Tibial nerve (tissue), 4 donors: ENCODE measurements at regions not wholly inside any gene's neighbourhood (a gene's known extent, or its start where the extent isn't known, plus 50 kb on each side); places are given as distances from the start of the nearest gene placed in this dataset.

Experiments
- DNase-seq, 2 donors: peaks; one replicate each; pipeline ENCODE4 v3.0.0-alpha.2; 2019; ENCODE audit warnings: low spot score in 2 of 2
- H3K27ac ChIP-seq, 4 donors: fragments of 200-600 bp; sonication (generic) in 3 of 4; one replicate each; pipeline ENCODE4 v1.5.1; 2017 to 2019; ENCODE audit warnings: mild to moderate bottlenecking in 1 of 4
- H3K27me3 ChIP-seq, 2 donors: fragments of 200-600 bp; sonication (generic) in 1 of 2; one replicate each; pipeline versions ENCODE4 v1.5.1 to v1.6.0; 2017 to 2019
- H3K36me3 ChIP-seq, 3 donors: fragments of 200-600 bp; sonication (generic); one replicate each; pipeline ENCODE4 v1.5.1; 2018 to 2019
- H3K4me1 ChIP-seq, 4 donors: fragments of 200-600 bp; sonication (generic) in 3 of 4; one replicate each; pipeline ENCODE4 v1.5.1; 2017 to 2019
- H3K4me3 ChIP-seq, 4 donors: fragments of 200-600 bp; sonication (generic) in 3 of 4; one replicate each; pipeline ENCODE4 v1.5.1; 2017 to 2019; ENCODE audit warnings: mild to moderate bottlenecking in 1 of 4, moderate library complexity in 1 of 4
- H3K9me3 ChIP-seq, 4 donors: fragments of 200-600 bp; sonication (generic) in 3 of 4; one replicate each; pipeline ENCODE4 v1.5.1; 2017 to 2019
- EP300 ChIP-seq, 2 donors: sonication (generic); formaldehyde crosslinking; IDR thresholded peaks; one replicate each; pipeline ENCODE4 v1.6.1; 2017; ENCODE audit warnings: antibody characterized with exemption in 2 of 2, mild to moderate bottlenecking in 1 of 2
- POLR2A ChIP-seq, 2 donors: fragments of 450-650 bp; IDR thresholded peaks; one replicate each; pipeline ENCODE4 v1.6.1; 2017; ENCODE audit warnings: antibody characterized with exemption in 2 of 2, mild to moderate bottlenecking in 2 of 2, moderate library complexity in 2 of 2
- WGBS, 2 donors: methylation state at CpG; one replicate each; pipeline ENCODE4 v1.1.5; 2018; 5-methylcytosine and 5-hydroxymethylcytosine counted together
- TF ChIP-seq, protein P1 (sequence below), 5 experiments: fragments of 200-600 bp in 3 of 5; fragments of 450-650 bp in 2 of 5; sonication (generic) in 3 of 5; IDR thresholded peaks; one replicate each; pipeline ENCODE4 v1.5.1; 2016 to 2019; ENCODE audit warnings: antibody characterized with exemption in 5 of 5, mild to moderate bottlenecking in 3 of 5, moderate library complexity in 2 of 5

DNA sequence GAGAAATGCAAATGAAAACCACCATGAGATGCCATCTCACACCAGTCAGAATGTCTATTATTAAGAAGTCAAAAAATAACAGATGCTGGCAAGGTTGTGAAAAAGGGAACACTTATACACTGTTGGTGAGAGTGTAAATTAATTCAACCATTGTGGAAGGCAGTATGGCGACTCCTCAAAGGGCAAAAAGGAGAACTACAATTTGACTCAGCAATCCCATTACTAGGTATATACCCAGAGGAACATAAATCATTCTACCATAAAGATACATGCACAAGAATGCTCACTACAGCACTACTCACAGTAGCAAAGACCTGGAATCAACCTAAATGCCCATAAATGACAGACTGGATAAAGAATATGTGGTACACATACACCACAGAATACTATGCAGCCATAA lies 161.1 kb upstream of the PDGFD start:
- WGBS, 2 donors = 85 to 86% methylated on average over 1 of the region's 1 CpG
- Histone ChIP-seq H3K27me3 (no peaks in the 10 kb centered on the region), H3K4me1 (peaks cover 0 to 3% (median 0%) of the 10 kb centered on the region in 4 donors), H3K36me3 (no peaks in the 10 kb centered on the region), H3K9me3 (no peaks in the 10 kb centered on the region), H3K4me3 (no peak overlapping the region), H3K27ac (no peak overlapping the region)
- TF ChIP-seq, protein P1, sequence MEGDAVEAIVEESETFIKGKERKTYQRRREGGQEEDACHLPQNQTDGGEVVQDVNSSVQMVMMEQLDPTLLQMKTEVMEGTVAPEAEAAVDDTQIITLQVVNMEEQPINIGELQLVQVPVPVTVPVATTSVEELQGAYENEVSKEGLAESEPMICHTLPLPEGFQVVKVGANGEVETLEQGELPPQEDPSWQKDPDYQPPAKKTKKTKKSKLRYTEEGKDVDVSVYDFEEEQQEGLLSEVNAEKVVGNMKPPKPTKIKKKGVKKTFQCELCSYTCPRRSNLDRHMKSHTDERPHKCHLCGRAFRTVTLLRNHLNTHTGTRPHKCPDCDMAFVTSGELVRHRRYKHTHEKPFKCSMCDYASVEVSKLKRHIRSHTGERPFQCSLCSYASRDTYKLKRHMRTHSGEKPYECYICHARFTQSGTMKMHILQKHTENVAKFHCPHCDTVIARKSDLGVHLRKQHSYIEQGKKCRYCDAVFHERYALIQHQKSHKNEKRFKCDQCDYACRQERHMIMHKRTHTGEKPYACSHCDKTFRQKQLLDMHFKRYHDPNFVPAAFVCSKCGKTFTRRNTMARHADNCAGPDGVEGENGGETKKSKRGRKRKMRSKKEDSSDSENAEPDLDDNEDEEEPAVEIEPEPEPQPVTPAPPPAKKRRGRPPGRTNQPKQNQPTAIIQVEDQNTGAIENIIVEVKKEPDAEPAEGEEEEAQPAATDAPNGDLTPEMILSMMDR (IDR thresholded peaks at IDR 0.05) = no peak
- no peak for TF ChIP-seq EP300 (IDR thresholded peaks at IDR 0.05)
- no peak for DNase-seq

DNA sequence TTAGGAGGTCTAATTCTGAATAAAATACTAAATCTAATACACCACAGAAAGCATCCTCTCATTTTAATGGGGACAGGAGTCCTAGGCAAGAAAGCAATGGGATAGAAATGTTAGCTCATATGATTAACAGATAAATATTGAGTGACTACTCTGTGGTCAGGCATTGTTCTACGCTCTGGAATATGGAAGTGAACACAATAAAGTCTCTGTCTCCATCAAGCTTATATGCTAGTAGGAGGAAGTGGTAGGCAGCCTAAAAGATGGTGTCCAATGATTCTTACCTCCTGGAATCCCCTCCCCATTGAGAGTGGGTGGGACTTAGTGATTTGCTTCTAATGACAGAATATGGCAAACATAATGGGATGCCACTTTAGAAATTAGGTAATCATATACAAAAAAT lies 160.3 kb upstream of the PDGFD start:
- Histone ChIP-seq H3K27ac (no peak overlapping the region), H3K27me3 (no peaks in the 10 kb centered on the region), H3K4me3 (no peak overlapping the region), H3K9me3 (no peaks in the 10 kb centered on the region), H3K36me3 (no peaks in the 10 kb centered on the region), H3K4me1 (peaks cover 0 to 3% (median 0%) of the 10 kb centered on the region in 4 donors)
- 54 to 61% methylated on average over 1 of the region's 1 CpG for WGBS, 2 donors
- no peak for TF ChIP-seq EP300 (IDR thresholded peaks at IDR 0.05)
- TF ChIP-seq, protein P1 (IDR thresholded peaks at IDR 0.05) = no peak
- no peak for TF ChIP-seq POLR2A (IDR thresholded peaks at IDR 0.05)
- DNase-seq = no peak

DNA sequence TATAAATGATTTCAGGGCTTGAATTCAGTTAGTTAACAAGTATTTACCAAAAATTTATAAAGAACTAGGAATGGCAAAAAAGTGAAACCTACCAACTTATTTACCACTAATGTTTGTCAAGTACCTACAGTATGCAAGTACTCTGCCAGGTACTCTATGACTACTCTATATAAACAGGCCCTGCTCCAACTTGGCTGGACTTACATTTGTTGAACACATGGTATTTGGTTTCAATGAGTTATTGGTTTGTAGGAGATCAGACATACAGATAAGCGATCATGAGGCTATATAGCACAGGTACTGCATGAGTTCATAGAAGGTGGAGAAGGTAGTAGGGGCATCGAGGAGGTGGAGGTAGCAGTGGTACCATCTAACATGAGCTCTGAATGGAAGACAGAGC lies 159.9 kb upstream of the PDGFD start:
- TF ChIP-seq POLR2A (IDR thresholded peaks at IDR 0.05) (no peak), EP300 (IDR thresholded peaks at IDR 0.05) (no peak)
- TF ChIP-seq, protein P1 (IDR thresholded peaks at IDR 0.05) = no peak
- Histone ChIP-seq H3K36me3 (no peaks in the 10 kb centered on the region), H3K27ac (no peak overlapping the region), H3K27me3 (no peaks in the 10 kb centered on the region), H3K4me3 (no peak overlapping the region), H3K4me1 (peaks cover 0 to 3% (median 0%) of the 10 kb centered on the region in 4 donors), H3K9me3 (no peaks in the 10 kb centered on the region)
- WGBS, 2 donors = 96 to 98% methylated on average over 2 of the region's 2 CpGs
- DNase-seq = no peak

DNA sequence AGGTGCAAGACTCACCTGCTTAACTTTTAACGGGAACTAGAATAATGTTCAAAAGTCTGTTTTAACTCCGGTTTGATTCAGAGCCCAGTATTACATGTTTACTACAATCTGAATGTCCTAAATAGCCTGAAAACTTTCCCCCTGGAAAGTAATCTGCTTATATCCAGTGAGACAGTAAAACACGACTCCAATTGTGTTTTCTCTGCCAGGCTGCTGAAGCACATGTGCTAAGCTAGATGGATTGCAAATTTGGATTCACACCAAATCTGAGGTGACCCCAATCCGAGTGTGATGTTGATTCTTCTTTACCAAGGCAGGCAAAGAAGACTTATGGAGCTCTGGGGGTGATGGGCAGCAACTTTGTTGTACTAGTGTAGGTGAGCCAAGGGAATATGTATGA lies 158.7 kb upstream of the PDGFD start:
- H3K36me3 ChIP-seq = no peaks in the 10 kb centered on the region
- no peaks in the 10 kb centered on the region for H3K9me3 ChIP-seq
- TF ChIP-seq EP300 (IDR thresholded peaks at IDR 0.05) (no peak), POLR2A (IDR thresholded peaks at IDR 0.05) (no peak)
- TF ChIP-seq, protein P1 (IDR thresholded peaks at IDR 0.05) = no peak
- no peaks in the 10 kb centered on the region for H3K27me3 ChIP-seq
- no peaks in the 10 kb centered on the region for H3K4me1 ChIP-seq
- no peak for DNase-seq
- no peak overlapping the region for H3K4me3 ChIP-seq
- 58 to 84% methylated on average over 4 of the region's 4 CpGs for WGBS, 2 donors
- H3K27ac ChIP-seq = no peak overlapping the region

DNA sequence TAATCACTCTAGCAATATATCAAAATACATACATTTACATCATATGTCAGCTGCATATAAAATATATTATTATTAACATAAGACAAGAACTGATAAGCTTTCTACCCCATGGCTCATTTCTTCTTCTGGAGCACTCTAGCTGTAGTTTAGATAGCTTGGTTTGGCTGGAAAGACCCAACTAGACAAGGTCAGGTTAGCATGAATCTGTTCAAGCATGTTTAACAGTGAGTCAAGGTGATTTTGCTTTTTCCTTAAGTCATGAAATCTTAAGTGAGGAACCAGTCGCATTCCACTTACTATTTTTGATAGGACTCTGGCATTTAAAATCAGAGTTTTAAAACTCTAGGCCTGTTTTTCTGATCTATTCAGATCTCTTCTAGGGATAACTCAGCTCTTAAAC lies 157.0 kb upstream of the PDGFD start:
- no peaks in the 10 kb centered on the region for H3K27me3 ChIP-seq
- WGBS, 2 donors = 98 to 100% methylated on average over 1 of the region's 1 CpG
- DNase-seq = no peak
- H3K36me3 ChIP-seq = no peaks in the 10 kb centered on the region
- H3K4me3 ChIP-seq = no peak overlapping the region
- TF ChIP-seq EP300 (IDR thresholded peaks at IDR 0.05) (no peak), POLR2A (IDR thresholded peaks at IDR 0.05) (no peak)
- TF ChIP-seq, protein P1 (IDR thresholded peaks at IDR 0.05) = no peak
- H3K27ac ChIP-seq = no peak overlapping the region
- no peaks in the 10 kb centered on the region for H3K4me1 ChIP-seq
- peaks cover 0 to 9% (median 0%) of the 10 kb centered on the region in 4 donors for H3K9me3 ChIP-seq
